ENCODE measurements at regions not wholly inside any gene's neighbourhood (a gene's known extent, or its start where the extent isn't known, plus 50 kb on each side); places are given as distances from the start of the nearest gene placed in this dataset.

GRCh38 chr14:49970474-49971147, 77.7 kb downstream of the ARF6 start (continued):
- TF ChIP-seq PHF8 (conservative IDR thresholded peaks at IDR 0.05; ENCODE audit: low read depth, low read length): no peak
- no peak for TF ChIP-seq TAF7 (optimal IDR thresholded peaks at IDR 0.05; ENCODE audit: borderline replicate concordance, low read depth, low read length)

Data from H1 (cell line).